ENCODE measurements at regions not wholly inside any gene's neighbourhood (a gene's known extent, or its start where the extent isn't known, plus 50 kb on each side); places are given as distances from the start of the nearest gene placed in this dataset.
A peak's percentile ranks its signal among the peaks of the same experiment; 100 is the strongest.

- H3K4me3 ChIP-seq (ENCODE audit: insufficient read depth, low read depth, low read length), result no peak overlapping the region
- H3K4ac ChIP-seq (ENCODE audit: low read depth, low read length), result peak overlapping the region; percentile 3; the same call in 1 of the 2 replicates
- no peaks in the 10 kb centered on the region; the same call in 1 of the 2 replicates for H3K9me1 ChIP-seq (ENCODE audit: insufficient read depth, low read length)
- no peak overlapping the region for H4K5ac ChIP-seq (ENCODE audit: low read depth, low read length)
- peak overlapping the region in 1 of 2 experiments; percentile 19; a peak in 1 of 4 replicates for H4K8ac ChIP-seq (ENCODE audit: low read depth in 2 of 2, low read length in 2 of 2)
- H3K27ac ChIP-seq (ENCODE audit: insufficient read depth, low read length), result no peak overlapping the region
- no peak overlapping the region for H2AFZ ChIP-seq (replicated peaks; ENCODE audit: low read length, poor library complexity)
- in situ Hi-C loops (cut with MboI; ENCODE audit: low sequenced_read_pairs), result loop anchor here (25.0 kb wide), 1 partner anchor 1153 kb away; the partner anchor contains the start of gene HTR1B
- POLR2A ChIA-PET (ENCODE audit: unreplicated experiment), result no interaction called here
- H4K91ac ChIP-seq (ENCODE audit: insufficient read depth, low read depth, low read length), result no peak overlapping the region
- dilution Hi-C loops (cut with HindIII; ENCODE audit: low sequenced_read_pairs, unreplicated experiment), result no loop called here
- BruUV-seq (replicated peaks), result no TSS peak
- no CpG with 5 or more reads among the region's 1 CpG for WGBS, 2 experiments (ENCODE audit: extremely low coverage in 2 of 2, insufficient read length in 1 of 2)
- no peak overlapping the region for H2AK5ac ChIP-seq (ENCODE audit: low read depth, low read length)
- H3K56ac ChIP-seq (ENCODE audit: extremely low read depth, insufficient read depth, low read length), result no peak overlapping the region
- H3K27me3 ChIP-seq (ENCODE audit: control insufficient read depth, insufficient read depth, low read length), result no peaks in the 10 kb centered on the region
- no peaks in the 10 kb centered on the region for H4K20me1 ChIP-seq (ENCODE audit: insufficient read depth, low read length)
- intact Hi-C loops (cut with micrococcal nuclease), result no loop called here
- peaks cover 6% of the 10 kb centered on the region for H3K4me1 ChIP-seq (ENCODE audit: control insufficient read depth, insufficient read depth, low read length)
- TF ChIP-seq MAFK (IDR thresholded peaks at IDR 0.05; ENCODE audit: low read depth, low read length), result no peak
- H2BK5ac ChIP-seq (ENCODE audit: low read depth, low read length, poor library complexity, severe bottlenecking), result no peak overlapping the region
- H3K23ac ChIP-seq (ENCODE audit: low read depth, low read length), result no peak overlapping the region
- no peaks in the 10 kb centered on the region for H3K36me3 ChIP-seq (ENCODE audit: control insufficient read depth, insufficient read depth, low read length)
- peak; percentile 27; the same call in 1 of the 2 replicates for ATAC-seq (ENCODE audit: low read depth)
- H3K9ac ChIP-seq (ENCODE audit: low read depth, low read length), result no peak overlapping the region
- H2AK9ac ChIP-seq (replicated peaks; ENCODE audit: low read depth, low read length, poor library complexity), result no peak overlapping the region
- H3K9me3 ChIP-seq (ENCODE audit: control insufficient read depth, insufficient read depth, low read length), result no peaks in the 10 kb centered on the region
- DNase-seq, result no peak
- CTCF ChIA-PET, result interaction anchor here (0.7 to 2.0 kb wide), 2 partner anchors 13 to 97 kb away, joined by 4 to 7 read pairs; no protein-coding TSS in a partner anchor
- H3K79me1 ChIP-seq (ENCODE audit: low read depth in 1 of 2, low read length in 2 of 2), result no peaks in the 10 kb centered on the region
- H2BK20ac ChIP-seq (ENCODE audit: low read depth, low read length), result no peak overlapping the region
- no peak overlapping the region for H2BK15ac ChIP-seq (ENCODE audit: low read depth, low read length)
- no peak overlapping the region for H3K14ac ChIP-seq (replicated peaks; ENCODE audit: low read depth, low read length)
- peak overlapping the region; percentile 36; the same call in 1 of the 2 replicates for H3K18ac ChIP-seq (ENCODE audit: low read depth, low read length)
- H2BK120ac ChIP-seq (ENCODE audit: low read depth, low read length), result no peak overlapping the region
- no peak overlapping the region; the same call in 1 of the 2 replicates for H3K4me2 ChIP-seq (ENCODE audit: low read depth, low read length)
Measured at GRCh38 chr6:78615430-78615904, 251.9 kb upstream of the IRAK1BP1 start.

Data from IMR-90 (cell line).